ENCODE measurements at regions not wholly inside any gene's neighbourhood (a gene's known extent, or its start where the extent isn't known, plus 50 kb on each side); places are given as distances from the start of the nearest gene placed in this dataset.

- in situ Hi-C loops (cut with MboI; ENCODE audit: low sequenced_read_pairs) (no loop called here), intact Hi-C loops (cut with micrococcal nuclease) (no loop called here), dilution Hi-C loops (cut with HindIII; ENCODE audit: low sequenced_read_pairs, unreplicated experiment) (no loop called here)
- Histone ChIP-seq H2BK120ac (ENCODE audit: low read depth, low read length) (no peak overlapping the region), H2AK9ac (replicated peaks; ENCODE audit: low read depth, low read length, poor library complexity) (no peak overlapping the region), H2BK15ac (ENCODE audit: low read depth, low read length) (no peak overlapping the region), H3K23ac (ENCODE audit: low read depth, low read length) (no peak overlapping the region), H3K9ac (ENCODE audit: low read depth, low read length) (no peak overlapping the region), H3K4ac (ENCODE audit: low read depth, low read length) (no peak overlapping the region), H4K20me1 (ENCODE audit: insufficient read depth, low read length) (no peaks in the 10 kb centered on the region), H3K56ac (ENCODE audit: extremely low read depth, insufficient read depth, low read length) (no peak overlapping the region), H2AK5ac (ENCODE audit: low read depth, low read length) (no peak overlapping the region), H3K9me1 (ENCODE audit: insufficient read depth, low read length) (no peaks in the 10 kb centered on the region), H2AFZ (replicated peaks; ENCODE audit: low read length, poor library complexity) (no peak overlapping the region), H3K27ac (ENCODE audit: insufficient read depth, low read length) (no peak overlapping the region), H3K9me3 (ENCODE audit: control insufficient read depth, insufficient read depth, low read length) (no peaks in the 10 kb centered on the region), H3K4me3 (ENCODE audit: insufficient read depth, low read depth, low read length) (no peak overlapping the region), H3K36me3 (ENCODE audit: control insufficient read depth, insufficient read depth, low read length) (no peaks in the 10 kb centered on the region), H2BK5ac (ENCODE audit: low read depth, low read length, poor library complexity, severe bottlenecking) (no peak overlapping the region), H3K27me3 (ENCODE audit: control insufficient read depth, insufficient read depth, low read length) (peaks cover 2% of the 10 kb centered on the region; the same call in 1 of the 2 replicates), H2BK20ac (ENCODE audit: low read depth, low read length) (no peak overlapping the region), H4K5ac (ENCODE audit: low read depth, low read length) (no peak overlapping the region), H4K8ac (ENCODE audit: low read depth in 2 of 2, low read length in 2 of 2) (no peak overlapping the region), H3K18ac (ENCODE audit: low read depth, low read length) (no peak overlapping the region), H3K4me1 (ENCODE audit: control insufficient read depth, insufficient read depth, low read length) (no peaks in the 10 kb centered on the region), H3K4me2 (ENCODE audit: low read depth, low read length) (no peak overlapping the region), H3K79me1 (ENCODE audit: low read depth in 1 of 2, low read length in 2 of 2) (no peaks in the 10 kb centered on the region), H3K14ac (replicated peaks; ENCODE audit: low read depth, low read length) (no peak overlapping the region), H4K91ac (ENCODE audit: insufficient read depth, low read depth, low read length) (no peak overlapping the region)
- WGBS, 2 experiments (ENCODE audit: extremely low coverage in 2 of 2, insufficient read length in 1 of 2): no CpG with 5 or more reads among the region's 1 CpG
- ATAC-seq (ENCODE audit: low read depth) (no peak), DNase-seq (no peak)
- POLR2A ChIA-PET (ENCODE audit: unreplicated experiment): no interaction called here
- no peak for TF ChIP-seq SMC3 (IDR thresholded peaks at IDR 0.05; ENCODE audit: low read depth, low read length)
- no peak for TF ChIP-seq RAD21 (IDR thresholded peaks at IDR 0.05; ENCODE audit: low read length)
- TF ChIP-seq USF2 (IDR thresholded peaks at IDR 0.05; ENCODE audit: low read depth, low read length): no peak
- TF ChIP-seq CTCF (conservative IDR thresholded peaks at IDR 0.05; ENCODE audit: low read depth, low read length): no peak
- TF ChIP-seq RFX5 (IDR thresholded peaks at IDR 0.05; ENCODE audit: low read depth, low read length): no peak
- no peak for TF ChIP-seq CHD1 (IDR thresholded peaks at IDR 0.05; ENCODE audit: low read depth, low read length)
- no peak for TF ChIP-seq MAZ (IDR thresholded peaks at IDR 0.05; ENCODE audit: borderline replicate concordance, low read depth, low read length)
- no peak for TF ChIP-seq MAFK (IDR thresholded peaks at IDR 0.05; ENCODE audit: low read depth, low read length)
- TF ChIP-seq CEBPB (IDR thresholded peaks at IDR 0.05; ENCODE audit: low read depth, low read length): no peak
- TF ChIP-seq RCOR1 (IDR thresholded peaks at IDR 0.05; ENCODE audit: insufficient replicate concordance, low read length): no peak
- TF ChIP-seq FOS (IDR thresholded peaks at IDR 0.05; ENCODE audit: low read depth, low read length): no peak
- no peak for TF ChIP-seq ELK1 (IDR thresholded peaks at IDR 0.05; ENCODE audit: borderline replicate concordance, low read depth, low read length)
- CTCF ChIA-PET: no interaction called here
- BruUV-seq (replicated peaks): no TSS peak
Observed at GRCh38 chr11:127149410-127149809, 148.8 kb upstream of the KIRREL3 start.
